GM10266 (cell line): ENCODE measurements at regions not wholly inside any gene's neighbourhood (a gene's known extent, or its start where the extent isn't known, plus 50 kb on each side); places are given as distances from the start of the nearest gene placed in this dataset.

Experiments used
- DNase-seq: peaks from one replicate; pipeline ENCODE4 v3.0.0; 2012; ENCODE audit errors: extremely low spot score
- TF ChIP-seq, protein P1 (sequence below): IDR thresholded peaks from 2 replicates; pipeline ENCODE4 v1.5.1; 2012; ENCODE audit warnings: mild to moderate bottlenecking, low read depth; ENCODE audit not compliant: control insufficient read depth, insufficient read depth; ENCODE audit errors: missing control alignments

- no peak for DNase-seq
- TF ChIP-seq, protein P1, sequence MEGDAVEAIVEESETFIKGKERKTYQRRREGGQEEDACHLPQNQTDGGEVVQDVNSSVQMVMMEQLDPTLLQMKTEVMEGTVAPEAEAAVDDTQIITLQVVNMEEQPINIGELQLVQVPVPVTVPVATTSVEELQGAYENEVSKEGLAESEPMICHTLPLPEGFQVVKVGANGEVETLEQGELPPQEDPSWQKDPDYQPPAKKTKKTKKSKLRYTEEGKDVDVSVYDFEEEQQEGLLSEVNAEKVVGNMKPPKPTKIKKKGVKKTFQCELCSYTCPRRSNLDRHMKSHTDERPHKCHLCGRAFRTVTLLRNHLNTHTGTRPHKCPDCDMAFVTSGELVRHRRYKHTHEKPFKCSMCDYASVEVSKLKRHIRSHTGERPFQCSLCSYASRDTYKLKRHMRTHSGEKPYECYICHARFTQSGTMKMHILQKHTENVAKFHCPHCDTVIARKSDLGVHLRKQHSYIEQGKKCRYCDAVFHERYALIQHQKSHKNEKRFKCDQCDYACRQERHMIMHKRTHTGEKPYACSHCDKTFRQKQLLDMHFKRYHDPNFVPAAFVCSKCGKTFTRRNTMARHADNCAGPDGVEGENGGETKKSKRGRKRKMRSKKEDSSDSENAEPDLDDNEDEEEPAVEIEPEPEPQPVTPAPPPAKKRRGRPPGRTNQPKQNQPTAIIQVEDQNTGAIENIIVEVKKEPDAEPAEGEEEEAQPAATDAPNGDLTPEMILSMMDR, result no peak
These were observed 241.1 kb downstream of the GADD45G start for GRCh38 chr9:89845862-89846261.

GRCh38 chr9:89848060-89849040 is 243.5 kb downstream of the GADD45G start:
- DNase-seq, result no peak
- TF ChIP-seq, protein P1, result no peak

GRCh38 chr9:89849096-89849495 is 244.3 kb downstream of the GADD45G start:
- DNase-seq, result no peak
- TF ChIP-seq, protein P1, result no peak

DNA sequence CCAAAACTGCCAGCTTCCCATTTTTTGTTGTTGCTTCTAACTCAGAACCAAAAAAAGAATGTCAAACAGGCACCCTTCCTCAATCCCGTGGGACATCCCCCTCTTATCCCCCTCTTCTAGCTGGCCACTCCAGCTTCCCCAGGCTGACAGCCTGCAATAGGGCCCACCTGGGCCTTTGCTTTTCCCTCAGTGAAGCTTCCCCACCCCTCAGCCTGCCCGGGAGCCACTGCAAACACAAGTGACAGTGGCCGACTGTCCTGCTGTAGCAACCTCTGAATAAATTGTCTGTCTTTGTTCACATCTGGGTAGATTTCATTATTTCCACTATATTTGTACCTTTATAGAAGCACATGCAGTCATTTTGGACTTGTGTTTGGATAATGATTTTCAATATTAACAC is 245.3 kb downstream of the GADD45G start:
- TF ChIP-seq, protein P1, result no peak
- no peak for DNase-seq

GRCh38 chr9:89850631-89851325 is 246.0 kb downstream of the GADD45G start:
- TF ChIP-seq, protein P1, result no peak
- DNase-seq, result no peak

DNA sequence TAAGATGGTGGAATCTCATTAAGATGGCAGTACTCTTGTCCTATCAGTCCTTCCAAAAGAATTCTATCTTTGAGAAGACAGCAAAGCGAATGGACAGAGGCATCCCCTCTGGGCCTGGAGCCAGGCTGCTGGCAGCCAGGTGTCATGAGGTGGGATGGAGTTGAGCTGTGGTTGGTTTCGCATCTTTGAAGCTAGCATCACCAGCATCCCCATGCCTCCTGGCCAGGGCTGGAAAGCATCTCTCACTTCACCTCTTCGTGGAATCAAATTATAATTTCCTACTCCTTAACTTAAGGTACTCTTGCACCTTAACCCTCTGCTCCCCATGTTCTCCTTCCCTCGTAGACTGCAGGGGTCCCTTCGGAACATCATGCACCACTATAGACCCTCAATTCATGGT is 248.3 kb downstream of the GADD45G start:
- TF ChIP-seq, protein P1, result no peak
- no peak for DNase-seq

DNA sequence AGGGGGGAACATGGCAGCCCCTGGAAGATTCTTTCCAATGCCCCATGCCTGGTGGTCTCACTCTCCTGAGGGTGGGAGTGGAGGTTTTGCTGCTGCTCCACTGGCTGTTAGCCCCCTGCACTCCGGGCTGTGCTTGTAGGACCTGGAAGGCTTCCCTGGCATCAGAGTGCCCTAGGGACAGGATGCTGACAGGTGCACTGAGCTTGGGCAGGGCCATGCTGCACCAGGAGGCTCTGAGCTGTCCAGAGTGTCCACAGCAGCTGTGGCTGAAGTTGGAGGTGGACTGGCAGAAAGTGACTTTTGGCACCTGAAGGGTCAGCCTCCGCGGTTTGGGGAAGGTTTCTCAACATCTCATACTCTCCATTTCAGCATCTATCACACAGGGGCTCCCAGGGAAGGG is 249.1 kb downstream of the GADD45G start:
- TF ChIP-seq, protein P1, result no peak
- no peak for DNase-seq
